ENCODE measurements at regions not wholly inside any gene's neighbourhood (a gene's known extent, or its start where the extent isn't known, plus 50 kb on each side); places are given as distances from the start of the nearest gene placed in this dataset.

GRCh38 chr16:73543970-73544599 is 496.2 kb upstream of the ZFHX3 start:
- no peak overlapping the region for H3K4me3 ChIP-seq (ENCODE audit: low read length)
- DNase-seq (ENCODE audit: low read depth, low spot score), result no peak

GRCh38 chr16:73543331-73543969 is 495.5 kb upstream of the ZFHX3 start:
- no peak for DNase-seq (ENCODE audit: low read depth, low spot score)
- no peak overlapping the region for H3K4me3 ChIP-seq (ENCODE audit: low read length)

- DNase-seq (ENCODE audit: low read depth, low spot score), result no peak
- no peak overlapping the region for H3K4me3 ChIP-seq (ENCODE audit: low read length)
Measured at GRCh38 chr16:73542885-73543284, 495.0 kb upstream of the ZFHX3 start.

GRCh38 chr16:73537921-73538320 is 490.0 kb upstream of the ZFHX3 start:
- no peak for DNase-seq (ENCODE audit: low read depth, low spot score)

GRCh38 chr16:73536931-73537330 is 489.0 kb upstream of the ZFHX3 start:
- no peak overlapping the region for H3K4me3 ChIP-seq (ENCODE audit: low read length)
- no peak for DNase-seq (ENCODE audit: low read depth, low spot score)

More at GRCh38 chr16:73537921-73538320, 490.0 kb upstream of the ZFHX3 start:
- H3K4me3 ChIP-seq (ENCODE audit: low read length), result no peak overlapping the region

GRCh38 chr16:73531021-73531420 is 483.1 kb upstream of the ZFHX3 start:
- DNase-seq (ENCODE audit: low read depth, low spot score), result no peak
- no peak overlapping the region for H3K4me3 ChIP-seq (ENCODE audit: low read length)

- DNase-seq (ENCODE audit: low read depth, low spot score), result no peak
- no peak overlapping the region for H3K4me3 ChIP-seq (ENCODE audit: low read length)
Measured at GRCh38 chr16:73530529-73530928, 482.6 kb upstream of the ZFHX3 start.

GRCh38 chr16:73529303-73530012 is 481.5 kb upstream of the ZFHX3 start:
- no peak overlapping the region for H3K4me3 ChIP-seq (ENCODE audit: low read length)
- DNase-seq (ENCODE audit: low read depth, low spot score), result no peak

GRCh38 chr16:73527187-73527586 is 479.3 kb upstream of the ZFHX3 start:
- no peak for DNase-seq (ENCODE audit: low read depth, low spot score)
- H3K4me3 ChIP-seq (ENCODE audit: low read length), result no peak overlapping the region

GRCh38 chr16:73526011-73526804 is 478.3 kb upstream of the ZFHX3 start:
- no peak for DNase-seq (ENCODE audit: low read depth, low spot score)
- H3K4me3 ChIP-seq (ENCODE audit: low read length), result no peak overlapping the region

GRCh38 chr16:73523209-73523608 is 475.3 kb upstream of the ZFHX3 start:
- no peak for DNase-seq (ENCODE audit: low read depth, low spot score)
- no peak overlapping the region for H3K4me3 ChIP-seq (ENCODE audit: low read length)

- no peak for DNase-seq (ENCODE audit: low read depth, low spot score)
- H3K4me3 ChIP-seq (ENCODE audit: low read length), result no peak overlapping the region
Measured at GRCh38 chr16:73521499-73521898, 473.6 kb upstream of the ZFHX3 start.

GRCh38 chr16:73515616-73516015 is 467.7 kb upstream of the ZFHX3 start:
- no peak for DNase-seq (ENCODE audit: low read depth, low spot score)
- H3K4me3 ChIP-seq (ENCODE audit: low read length), result no peak overlapping the region

GRCh38 chr16:73510852-73511251 is 462.9 kb upstream of the ZFHX3 start:
- H3K4me3 ChIP-seq (ENCODE audit: low read length), result no peak overlapping the region
- no peak for DNase-seq (ENCODE audit: low read depth, low spot score)

GRCh38 chr16:73506568-73507056 is 458.7 kb upstream of the ZFHX3 start:
- H3K4me3 ChIP-seq (ENCODE audit: low read length), result no peak overlapping the region
- no peak for DNase-seq (ENCODE audit: low read depth, low spot score)

GRCh38 chr16:73505577-73505976 is 457.6 kb upstream of the ZFHX3 start:
- no peak overlapping the region for H3K4me3 ChIP-seq (ENCODE audit: low read length)
- no peak for DNase-seq (ENCODE audit: low read depth, low spot score)

- DNase-seq (ENCODE audit: low read depth, low spot score), result no peak
- H3K4me3 ChIP-seq (ENCODE audit: low read length), result no peak overlapping the region
Measured at GRCh38 chr16:73504591-73505575, 457.0 kb upstream of the ZFHX3 start.

GRCh38 chr16:73503093-73503492 is 455.2 kb upstream of the ZFHX3 start:
- no peak overlapping the region for H3K4me3 ChIP-seq (ENCODE audit: low read length)
- DNase-seq (ENCODE audit: low read depth, low spot score), result no peak
